Astrocyte of the spinal cord (primary cell): ENCODE measurements at regions not wholly inside any gene's neighbourhood (a gene's known extent, or its start where the extent isn't known, plus 50 kb on each side); places are given as distances from the start of the nearest gene placed in this dataset.
"Not testable (repeated sequence)": the region's sequence is repeated elsewhere in the genome, so short reads cannot be mapped to it uniquely, and the experiment has no call there.

Experiments used
- DNase-seq: peaks from one replicate; pipeline ENCODE4 v3.0.0; 2011; ENCODE audit warnings: low read depth, low spot score
- H3K4me3 ChIP-seq: 2 replicates; pipeline ENCODE4 v1.5.1; 2011; ENCODE audit warnings: low read depth, mild to moderate bottlenecking, low read length, moderate library complexity
- CTCF ChIP-seq: IDR thresholded peaks from 2 replicates; pipeline ENCODE4 v1.5.1; 2012; ENCODE audit warnings: low read depth, mild to moderate bottlenecking, low read length, inconsistent platforms
- in situ Hi-C: cut with HindIII; loops from 2 replicates; pipeline ENCODE4 v1.10.0; 2017; ENCODE audit warnings: low sequenced_read_pairs

DNA sequence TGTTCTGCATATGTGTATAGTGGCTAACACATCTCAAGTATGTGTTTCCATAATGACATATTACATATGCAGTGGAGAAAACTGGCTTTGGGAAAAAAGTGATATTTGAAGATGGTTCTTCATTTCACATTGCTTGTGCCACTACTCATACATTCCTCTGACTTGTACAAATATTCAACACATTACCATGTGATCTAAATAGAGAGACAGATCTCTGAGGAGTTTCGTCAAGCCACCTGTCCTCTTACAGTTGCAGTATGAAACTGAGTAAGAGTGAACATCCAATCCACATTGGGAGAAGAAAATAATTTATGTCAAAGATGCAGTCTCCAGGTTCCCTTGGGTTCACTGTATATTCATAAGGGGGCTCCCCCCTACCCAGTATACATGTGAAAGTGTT is 123.9 kb downstream of the KDR start:
- H3K4me3 ChIP-seq, result no peak overlapping the region
- no peak for TF ChIP-seq CTCF
- no peak for DNase-seq
- in situ Hi-C loops, result no loop called here

GRCh38 chr4:54999003-54999402 is 126.4 kb downstream of the KDR start:
- TF ChIP-seq CTCF, result peak; percentile 57
- no peak overlapping the region for H3K4me3 ChIP-seq
- in situ Hi-C loops, result no loop called here
- peak; percentile 64 for DNase-seq

- in situ Hi-C loops, H3K4me3 ChIP-seq, DNase-seq: not testable (repeated sequence)
Observed at GRCh38 chr4:54993473-54994026, 131.8 kb downstream of the KDR start.

GRCh38 chr4:54992266-54992665 is 133.1 kb downstream of the KDR start:
- DNase-seq, result no peak
- H3K4me3 ChIP-seq, result no peak overlapping the region
- TF ChIP-seq CTCF, result no peak
- in situ Hi-C loops, result no loop called here

DNA sequence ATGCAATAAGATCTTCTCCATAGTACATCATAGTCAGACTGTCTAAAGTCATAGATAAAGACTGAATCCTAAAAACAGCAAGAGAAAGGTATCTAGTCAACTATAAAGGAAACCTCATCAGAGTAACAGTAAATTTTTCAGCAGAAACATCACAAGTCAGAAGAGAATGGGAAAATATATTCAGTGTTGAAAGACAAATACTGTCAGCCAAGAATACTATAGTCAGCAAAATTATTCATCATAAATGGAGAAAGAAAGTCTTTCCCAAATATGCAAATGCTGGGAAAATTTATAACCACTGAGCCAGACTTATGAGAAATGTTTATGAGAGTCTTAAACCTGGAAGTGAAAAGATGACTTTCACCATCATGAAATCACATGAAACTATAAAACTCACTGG is 136.7 kb downstream of the KDR start:
- TF ChIP-seq CTCF, result no peak
- in situ Hi-C loops, result no loop called here
- no peak for DNase-seq
- no peak overlapping the region for H3K4me3 ChIP-seq

- no peak for TF ChIP-seq CTCF
- in situ Hi-C loops, result no loop called here
- no peak for DNase-seq
- H3K4me3 ChIP-seq, result no peak overlapping the region
Observed at GRCh38 chr4:54986095-54986846, 139.1 kb downstream of the KDR start.

DNA sequence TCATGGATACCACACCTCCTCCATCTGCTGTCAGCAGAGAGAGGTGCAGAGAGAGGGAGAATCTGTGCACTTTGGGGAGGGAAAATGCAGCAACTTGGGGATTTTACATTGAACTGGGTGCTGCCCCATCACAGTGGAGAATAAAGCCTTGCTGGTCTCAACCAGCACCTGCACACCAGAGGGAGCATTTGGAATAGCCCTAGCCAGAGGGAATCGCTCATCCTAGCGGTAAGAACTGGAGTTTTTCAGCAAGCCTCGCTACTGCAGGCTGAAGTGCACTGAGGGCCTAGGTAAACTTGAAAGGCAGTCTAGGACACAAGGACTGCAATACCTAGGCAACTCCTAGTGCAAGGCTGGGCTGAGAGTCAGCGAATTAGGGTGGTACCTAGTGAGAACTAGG is 148.7 kb downstream of the KDR start:
- in situ Hi-C loops, result no loop called here
- H3K4me3 ChIP-seq, result no peak overlapping the region
- no peak for DNase-seq
- peak; percentile 5 for TF ChIP-seq CTCF
